GM18907 (cell line): ENCODE measurements at regions not wholly inside any gene's neighbourhood (a gene's known extent, or its start where the extent isn't known, plus 50 kb on each side); places are given as distances from the start of the nearest gene placed in this dataset.
A peak's percentile ranks its signal among the peaks of the same experiment; 100 is the strongest.
"Not testable (repeated sequence)": the region's sequence is repeated elsewhere in the genome, so short reads cannot be mapped to it uniquely, and the experiment has no call there.

Experiments used
- ATAC-seq: cut with Tn5 transposase; IDR thresholded peaks from one replicate; pipeline ENCODE4 v1.9.1; 2021; ENCODE audit warnings: mild to moderate bottlenecking, moderate library complexity; ENCODE audit not compliant: unreplicated experiment

DNA sequence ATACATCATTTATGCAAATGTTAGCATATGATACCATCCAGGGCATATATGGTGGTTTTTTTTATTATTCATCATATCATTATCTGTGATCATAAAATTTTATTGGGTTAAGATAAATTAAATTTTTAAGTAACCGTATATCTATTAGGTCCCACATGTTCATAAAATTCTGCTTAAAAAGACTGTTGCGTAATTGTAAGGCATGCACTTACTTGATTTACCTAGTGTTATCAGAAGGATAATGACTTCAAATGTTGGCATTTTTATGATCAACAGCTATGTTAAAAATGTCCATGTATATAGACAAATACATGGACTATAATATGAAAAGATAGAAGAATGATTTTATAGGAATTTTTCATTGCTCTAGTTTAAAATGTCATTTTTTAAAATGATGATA, 1625.5 kb upstream of the CELF4 start:
- no peak for ATAC-seq

DNA sequence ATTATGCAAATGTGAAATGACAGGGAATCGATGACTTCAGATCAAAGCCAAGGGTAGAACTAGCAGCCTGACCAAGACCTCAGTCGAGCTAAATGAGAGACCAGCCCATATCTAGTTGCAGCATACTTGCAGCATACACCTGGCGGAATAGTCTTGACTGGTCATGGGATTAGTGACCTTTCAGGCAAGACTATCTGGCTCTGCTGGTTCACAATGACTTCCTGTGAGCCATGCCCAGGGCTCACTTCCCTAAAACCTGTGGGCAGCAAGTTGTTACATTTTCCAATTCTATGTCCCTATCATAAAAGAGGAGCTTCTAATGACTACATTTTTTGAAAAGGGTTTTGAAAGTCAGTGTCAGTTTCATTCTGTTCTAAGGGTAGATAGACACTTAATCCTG, 1624.9 kb upstream of the CELF4 start:
- no peak for ATAC-seq

DNA sequence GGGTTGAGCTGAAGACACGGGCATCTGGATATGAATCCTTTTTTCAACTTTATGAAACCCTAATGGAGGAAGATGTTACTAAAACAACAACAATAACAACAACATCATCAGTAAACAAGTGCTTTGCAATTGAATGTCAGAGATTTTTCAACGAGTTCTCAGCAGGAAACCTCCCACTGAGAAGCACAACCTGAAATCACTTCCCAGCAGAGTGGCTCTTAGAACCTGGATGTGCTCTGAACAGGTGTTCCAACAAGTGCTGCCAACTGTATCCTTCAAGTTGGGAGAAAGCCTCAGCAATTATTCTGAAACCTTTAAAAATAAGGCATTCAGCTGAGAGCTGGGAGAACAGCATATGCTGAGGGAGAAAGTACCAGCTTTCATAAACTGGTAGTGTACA, 1622.7 kb upstream of the CELF4 start:
- ATAC-seq, result no peak

DNA sequence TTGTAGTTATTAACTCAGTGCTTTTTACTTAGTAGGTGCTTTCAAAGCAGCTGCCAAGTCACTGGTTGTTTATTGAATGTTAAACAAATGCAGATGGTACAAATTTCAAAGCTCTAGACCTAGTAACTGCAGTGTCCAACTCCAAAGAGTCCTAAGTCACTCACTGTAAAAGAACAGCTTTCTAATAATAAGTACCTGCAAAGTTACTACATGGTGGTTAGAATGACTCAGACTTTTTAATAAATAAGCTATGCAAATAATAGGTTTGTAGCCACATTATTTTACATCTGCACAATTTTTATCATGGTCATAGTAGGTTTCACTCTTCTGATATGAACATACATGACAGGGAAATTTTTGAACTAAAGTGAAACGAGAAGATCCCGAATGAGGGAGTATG, 1620.4 kb upstream of the CELF4 start:
- peak; percentile 51 for ATAC-seq

DNA sequence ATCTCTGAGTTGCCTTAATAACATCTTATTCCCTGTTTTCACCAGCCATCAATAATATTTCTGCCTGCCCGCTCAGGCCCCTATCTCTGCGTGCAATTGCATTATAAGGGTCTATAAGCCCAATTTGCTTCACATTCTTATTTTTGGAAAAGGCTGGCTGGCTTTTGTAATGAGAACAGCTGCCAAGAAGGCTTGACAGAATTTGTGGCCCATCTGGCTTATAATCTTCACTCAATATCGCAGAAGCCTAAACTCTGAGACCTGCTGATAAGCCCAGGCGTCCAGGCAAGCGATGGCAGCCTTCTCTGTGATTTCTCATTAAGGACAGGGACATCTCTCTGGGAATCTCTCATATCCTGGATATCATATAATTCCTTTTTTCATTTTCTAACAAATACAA, 1618.6 kb upstream of the CELF4 start:
- ATAC-seq, result no peak

DNA sequence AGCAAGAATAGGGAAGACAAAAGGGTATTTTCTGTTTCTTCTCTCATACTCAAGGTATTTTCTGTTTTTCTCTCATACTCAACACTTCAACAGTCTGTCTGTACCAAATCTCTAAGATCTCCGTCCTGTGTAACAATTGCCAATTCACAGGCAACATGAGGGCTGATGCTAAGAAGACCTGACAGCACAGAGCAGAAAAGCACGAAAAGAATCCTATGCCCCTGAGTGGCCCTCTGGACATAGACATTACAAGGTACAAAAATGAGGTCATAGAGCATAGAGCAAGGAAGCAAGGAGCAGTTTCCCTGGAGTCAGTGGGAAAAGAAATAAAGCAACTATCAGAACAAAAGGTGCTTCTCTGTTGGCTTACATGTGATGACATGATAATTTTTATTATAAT, 1612.6 kb upstream of the CELF4 start:
- no peak for ATAC-seq

DNA sequence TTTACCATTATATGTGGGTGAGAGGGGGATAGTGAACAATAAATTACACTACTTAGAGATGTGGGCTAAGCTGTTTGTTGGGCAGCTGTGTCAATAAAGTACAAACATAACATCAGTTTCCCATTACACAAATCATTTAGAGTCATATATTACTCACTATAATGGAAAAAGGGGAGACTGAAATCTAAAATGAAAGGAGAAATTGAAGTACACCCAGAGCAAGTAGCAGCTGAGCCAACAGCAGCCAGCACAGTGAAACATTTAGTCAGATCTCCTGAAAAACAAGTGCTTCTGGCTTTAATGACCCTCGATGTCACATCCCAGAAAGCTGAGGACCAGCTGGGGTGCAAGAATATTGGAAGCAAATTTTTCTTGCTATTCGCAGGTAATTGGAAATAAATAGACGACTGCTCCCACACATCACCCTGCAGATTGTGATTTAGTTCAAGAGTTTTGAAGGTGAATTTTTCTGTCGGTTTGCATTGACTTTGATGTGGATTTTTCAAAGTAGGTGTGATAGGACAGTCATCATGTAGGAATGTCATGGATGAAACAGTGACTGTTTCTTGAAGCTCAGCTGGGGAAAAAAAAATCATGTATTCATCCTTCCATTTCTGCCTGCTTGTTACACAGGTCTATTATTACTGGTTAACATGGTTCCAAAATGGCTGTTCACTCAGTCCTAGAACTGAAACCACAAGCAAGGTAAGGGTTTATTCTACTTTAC, 1607.3 kb upstream of the CELF4 start:
- no peak for ATAC-seq

DNA sequence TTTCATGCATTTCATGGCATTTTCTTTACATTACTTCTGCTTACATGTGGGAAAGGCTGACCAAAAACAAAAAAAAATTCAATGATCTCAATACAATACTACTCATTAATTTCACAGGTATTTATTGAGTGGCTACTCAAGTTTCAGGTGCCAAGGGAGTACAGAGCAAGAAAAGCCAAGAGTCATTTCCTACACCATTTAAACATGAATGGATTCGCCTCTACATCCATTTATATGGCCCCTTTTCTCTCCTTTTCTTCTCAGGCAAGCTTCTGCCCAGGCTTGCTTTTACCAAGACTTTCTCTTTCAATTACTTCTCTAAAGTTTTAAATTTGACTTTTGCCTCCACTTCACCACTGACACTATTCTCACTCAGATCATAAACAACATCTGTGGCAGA, 1603.1 kb upstream of the CELF4 start:
- ATAC-seq, result no peak

DNA sequence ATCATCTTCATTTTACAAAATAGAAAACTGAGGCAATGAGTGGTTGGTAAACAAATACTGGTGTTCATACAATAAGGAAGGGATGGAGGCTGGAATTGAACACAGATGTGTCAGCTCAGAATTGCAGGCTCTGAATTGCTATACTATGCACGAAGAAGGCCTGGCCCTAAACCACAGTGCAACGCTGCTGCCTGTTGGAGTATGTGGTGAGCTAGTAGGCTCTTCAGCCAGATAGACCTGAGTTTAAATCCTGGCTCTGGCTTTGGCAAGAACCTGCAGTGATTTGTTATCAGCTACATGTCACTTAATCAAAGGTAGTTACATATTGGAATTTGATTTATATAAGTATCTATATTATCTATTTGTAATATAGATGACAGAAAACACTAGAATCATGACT, 1602.4 kb upstream of the CELF4 start:
- no peak for ATAC-seq

DNA sequence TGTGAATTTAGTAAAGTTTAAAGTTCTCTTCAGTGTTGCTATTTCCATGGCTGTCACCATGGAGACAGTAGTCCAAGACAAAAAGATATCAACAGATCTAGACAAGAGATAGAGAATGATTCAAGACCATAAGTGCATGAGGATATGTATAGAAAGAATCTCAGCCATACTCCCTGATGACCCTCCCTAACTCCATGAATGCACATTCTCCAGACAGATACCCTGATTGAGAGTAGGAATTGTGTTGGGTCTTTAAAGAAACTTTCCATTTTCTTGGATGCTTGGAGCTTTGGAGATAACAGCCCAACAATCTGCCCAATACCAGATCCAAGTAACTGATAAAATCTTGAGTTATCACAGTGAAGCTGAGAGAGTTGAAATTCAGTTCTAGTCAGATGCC, 1601.2 kb upstream of the CELF4 start:
- no peak for ATAC-seq

DNA sequence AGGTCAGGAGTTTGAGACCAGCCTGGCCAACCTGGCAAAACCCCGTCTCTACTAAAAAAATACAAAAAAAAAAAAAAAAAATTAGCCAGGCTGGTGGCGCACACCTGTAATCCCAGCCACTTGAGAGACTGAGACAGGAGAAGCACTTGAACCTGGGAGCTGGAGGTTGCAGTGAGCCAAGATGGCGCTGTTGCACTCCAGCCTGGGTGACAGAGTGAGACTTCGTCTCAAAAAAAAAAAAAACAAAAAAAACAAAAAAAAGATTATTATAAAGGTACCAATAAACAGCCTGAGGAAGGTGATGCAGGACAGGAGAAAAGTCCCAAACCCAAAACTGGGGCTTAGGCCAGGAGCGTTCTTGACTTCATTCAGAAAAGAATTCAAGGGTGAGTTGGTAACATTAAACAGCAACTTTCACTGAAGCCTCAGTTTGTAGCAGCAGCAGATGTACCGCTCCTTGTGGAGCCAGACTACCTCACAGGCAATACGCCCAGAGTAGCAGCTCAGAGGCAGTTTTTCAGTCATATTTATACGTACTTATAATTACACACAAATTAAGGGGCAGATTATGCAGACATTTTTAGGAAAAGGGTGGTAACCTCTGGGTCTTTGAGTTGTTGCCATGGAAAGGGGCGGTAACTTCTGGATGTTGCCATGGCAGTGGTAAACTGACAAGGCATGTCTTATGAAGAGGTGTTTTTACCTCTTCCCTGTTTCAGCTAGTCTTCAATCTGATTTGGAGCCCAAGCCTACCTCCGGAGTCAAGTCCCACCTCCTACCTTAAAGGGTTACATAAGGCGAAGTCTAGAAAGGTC, 1596.6 kb upstream of the CELF4 start:
- no peak for ATAC-seq

DNA sequence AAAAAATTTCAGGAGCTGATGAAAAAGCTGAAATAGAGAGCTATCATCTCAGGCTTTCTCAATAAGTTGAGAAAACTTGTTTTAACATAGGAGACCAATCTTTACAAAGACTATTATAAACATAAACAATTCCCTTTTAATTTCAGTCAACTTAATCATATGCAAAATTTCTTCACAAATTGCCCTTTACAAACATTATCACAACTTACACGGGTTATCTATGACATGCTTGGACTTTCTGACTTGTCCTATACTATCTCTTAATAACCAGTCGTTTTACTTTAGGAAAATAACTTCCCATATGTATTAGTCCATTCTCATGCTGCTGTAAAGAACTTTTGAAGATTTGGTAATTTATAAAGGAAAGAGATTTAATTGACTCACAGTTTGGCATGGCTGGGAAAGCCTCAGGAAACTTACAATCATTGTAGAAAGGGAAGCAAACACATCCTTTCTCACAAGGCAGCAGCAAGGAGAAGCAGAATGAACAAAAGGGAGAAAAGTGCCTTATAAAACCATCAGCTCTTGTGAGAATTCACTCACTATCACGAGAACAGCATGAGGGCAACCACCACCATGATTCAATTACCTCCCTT, 1583.7 kb upstream of the CELF4 start:
- no peak for ATAC-seq

DNA sequence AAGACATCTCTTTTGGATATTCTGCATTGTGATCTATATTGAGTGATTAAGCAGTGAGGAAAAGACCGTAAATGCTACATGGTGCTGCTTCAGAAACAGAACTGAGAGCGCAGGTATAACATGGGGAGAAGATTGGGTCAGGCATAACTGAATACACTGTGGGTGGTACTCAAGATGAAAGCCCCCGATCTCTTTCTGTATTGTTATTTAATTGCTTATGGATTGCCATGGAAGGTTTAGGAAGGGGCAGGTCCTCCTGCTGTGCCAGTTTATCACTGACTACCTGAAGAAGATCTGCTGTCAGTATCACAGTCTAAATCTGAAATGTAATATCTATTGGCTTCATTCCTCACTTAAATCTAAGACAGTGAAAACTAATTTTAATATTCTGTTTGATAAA, 1568.7 kb upstream of the CELF4 start:
- no peak for ATAC-seq

DNA sequence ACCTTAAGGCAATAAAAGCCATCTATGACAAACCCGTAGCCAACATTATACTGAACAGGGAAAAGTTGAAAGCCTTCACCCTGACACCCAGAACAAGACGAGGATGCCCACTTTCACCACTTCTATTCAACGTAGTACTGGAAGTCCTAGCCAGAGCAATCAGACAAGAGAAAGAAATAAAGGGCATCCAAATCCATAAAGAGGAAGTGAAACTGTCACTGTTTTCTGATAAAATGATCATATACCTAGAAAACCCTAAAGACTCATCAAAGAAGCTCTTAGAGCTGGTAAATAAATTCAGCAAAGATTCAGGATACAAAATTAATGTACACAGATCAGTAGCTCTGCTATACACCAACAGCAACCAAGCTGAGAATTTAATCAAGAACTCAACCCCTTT, 1561.9 kb upstream of the CELF4 start:
- not testable (repeated sequence) for ATAC-seq

DNA sequence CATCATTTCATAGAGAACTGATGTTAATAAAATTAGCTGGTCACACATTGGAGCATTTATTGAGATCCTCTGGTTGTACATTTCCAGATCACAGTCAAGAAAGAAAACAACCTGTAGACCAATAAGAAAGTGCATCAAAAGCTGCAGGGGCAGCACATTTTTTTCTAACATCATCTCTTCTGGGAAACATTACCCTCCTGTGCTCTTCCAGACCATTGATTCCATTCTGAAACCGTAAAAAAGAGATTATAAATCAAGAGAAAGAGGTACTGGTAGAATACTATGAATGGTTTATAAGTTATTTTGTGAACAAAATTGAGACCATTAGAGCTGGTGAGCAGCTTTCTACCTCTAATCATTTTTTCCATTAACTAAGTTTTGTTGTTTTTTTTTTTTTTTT, 1548.2 kb upstream of the CELF4 start:
- no peak for ATAC-seq

DNA sequence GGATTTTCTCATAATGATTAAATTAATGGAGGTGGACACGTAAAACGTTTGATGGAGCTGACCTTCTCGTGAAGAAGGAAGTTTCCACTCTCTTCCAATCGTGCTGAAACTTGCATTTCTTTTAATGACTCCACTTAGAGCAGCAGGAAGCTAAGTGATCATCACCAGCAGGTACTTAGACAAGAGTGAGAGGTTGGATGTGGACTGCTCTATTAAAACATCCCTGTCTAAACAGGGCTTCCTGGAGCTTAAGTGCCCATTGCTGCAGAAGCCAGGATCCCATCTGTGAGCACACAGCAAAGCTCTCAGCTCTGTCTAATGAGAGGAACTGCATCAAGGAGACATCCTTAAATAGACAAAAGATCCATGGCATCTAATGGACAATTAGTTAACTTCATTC, 1539.5 kb upstream of the CELF4 start:
- no peak for ATAC-seq

DNA sequence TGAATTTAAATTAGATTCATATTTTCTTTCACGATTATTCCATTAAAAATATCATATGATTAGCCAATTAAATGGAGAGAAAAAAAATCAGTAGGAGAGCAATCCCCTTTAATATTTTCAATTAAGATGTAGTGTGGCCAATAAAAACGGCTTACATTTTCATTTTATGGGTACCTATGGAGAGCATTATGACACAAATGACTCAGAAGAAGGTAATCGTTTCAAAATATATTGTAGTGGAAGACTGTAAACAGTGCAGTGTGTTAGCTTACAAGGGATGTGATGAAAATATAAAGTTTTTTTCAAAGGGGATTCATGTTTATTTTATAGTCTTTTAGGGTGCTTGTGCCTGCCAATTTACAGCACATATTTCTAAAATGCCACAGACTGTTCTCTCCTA, 1507.4 kb upstream of the CELF4 start:
- no peak for ATAC-seq

DNA sequence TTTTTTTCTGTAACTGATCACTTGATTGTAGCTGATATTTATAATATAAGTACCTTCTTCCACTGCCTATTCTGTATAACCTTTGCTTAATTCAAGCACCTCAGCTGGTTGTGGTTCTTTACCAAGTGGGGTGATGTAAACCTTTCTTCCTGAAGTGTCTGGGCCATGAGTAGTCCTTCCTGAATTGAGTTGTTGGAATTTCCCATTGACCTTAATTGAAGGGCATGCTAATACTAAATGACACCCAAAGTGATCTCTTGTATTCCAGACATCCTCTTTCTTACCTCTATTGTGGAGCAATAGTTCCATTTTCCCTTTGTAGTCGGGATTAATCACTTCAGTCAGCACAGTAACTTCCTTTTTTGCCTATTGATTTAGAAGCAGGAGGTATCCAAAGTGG, 1496.8 kb upstream of the CELF4 start:
- ATAC-seq, result no peak

DNA sequence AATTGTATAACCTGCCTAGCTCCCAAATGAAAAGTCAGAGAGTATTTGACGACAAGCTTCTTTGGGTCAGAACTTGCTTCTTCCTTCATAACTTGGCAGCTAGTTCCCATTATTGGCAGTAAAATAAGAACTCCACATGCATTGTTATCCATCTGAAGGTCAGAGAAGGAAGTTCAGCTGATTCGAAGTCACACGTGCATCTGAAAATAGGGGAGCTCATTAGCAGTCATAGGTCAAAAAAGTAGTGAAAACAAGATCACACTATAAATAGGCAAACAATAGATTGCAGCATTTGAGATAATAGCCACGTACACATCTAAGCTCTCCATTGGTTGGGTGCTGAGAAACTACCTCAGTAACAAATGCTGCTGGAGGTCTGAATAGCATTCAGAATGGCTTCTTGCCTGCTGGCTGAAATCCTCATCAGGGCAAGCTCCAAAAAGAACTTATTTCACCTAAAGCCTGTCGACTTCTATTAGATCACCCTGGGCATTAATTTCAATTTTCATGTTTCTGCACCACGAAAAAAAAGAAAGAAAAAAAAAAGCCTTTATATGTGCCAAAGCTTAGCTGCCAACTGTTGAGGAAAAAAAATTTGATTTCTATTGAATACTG, 1492.9 kb upstream of the CELF4 start:
- no peak for ATAC-seq

DNA sequence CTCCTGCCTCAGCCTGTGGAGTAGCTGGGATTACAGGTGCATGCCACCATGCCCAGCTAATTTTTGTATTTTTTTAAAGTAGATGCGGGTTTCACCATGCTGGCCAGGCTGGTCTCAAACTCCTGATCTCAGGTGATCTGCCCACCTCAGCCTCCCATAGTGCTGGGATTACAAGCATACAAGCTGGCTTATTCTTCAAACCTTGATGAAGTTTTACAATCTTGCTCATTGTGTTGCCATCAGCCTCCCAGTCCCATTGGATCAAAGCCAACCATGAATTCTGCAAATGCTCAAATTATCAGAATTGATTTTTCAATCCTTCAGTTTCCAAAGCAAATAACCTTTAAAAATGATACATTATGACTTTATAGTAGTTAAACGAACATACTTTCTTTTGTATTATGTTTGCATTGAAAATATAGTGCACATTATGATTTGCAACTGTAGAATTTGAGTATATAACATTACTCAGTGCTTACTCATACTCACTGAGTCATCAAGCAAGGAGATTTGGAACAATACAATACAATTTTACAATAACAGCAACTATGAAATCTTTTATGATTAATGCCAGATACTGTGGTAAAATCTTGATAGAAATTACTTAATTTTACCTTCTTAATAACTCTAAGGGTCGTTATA, 1491.9 kb upstream of the CELF4 start:
- no peak for ATAC-seq

DNA sequence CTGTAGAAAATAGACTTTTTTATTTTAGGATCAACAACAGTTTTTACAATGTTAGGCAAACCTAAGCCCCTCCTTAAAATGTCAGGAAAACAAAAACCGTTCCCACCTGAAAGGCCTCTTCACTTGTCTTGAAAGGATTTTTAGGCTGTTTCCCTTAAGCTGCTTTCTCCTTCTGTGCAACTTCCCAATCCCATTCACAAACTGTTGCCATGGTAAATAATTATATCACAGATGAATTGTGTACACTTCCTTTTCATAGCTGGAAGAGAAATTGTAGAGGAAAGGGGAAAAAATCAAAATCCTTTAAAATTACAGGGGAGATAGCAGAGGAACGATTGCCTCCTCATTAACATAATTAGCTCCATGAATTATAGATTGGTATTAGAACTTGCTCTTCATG, 1488.0 kb upstream of the CELF4 start:
- ATAC-seq, result no peak
